ENCODE measurements at regions not wholly inside any gene's neighbourhood (a gene's known extent, or its start where the extent isn't known, plus 50 kb on each side); places are given as distances from the start of the nearest gene placed in this dataset.
A peak's percentile ranks its signal among the peaks of the same experiment; 100 is the strongest.

- H3K14ac ChIP-seq (ENCODE audit: low read length): no peak overlapping the region
- H3K4ac ChIP-seq (ENCODE audit: low read depth, low read length): peak overlapping the region; percentile 1
- DNase-seq: no peak
- peak overlapping the region; percentile 47 for H4K8ac ChIP-seq (ENCODE audit: low read depth, low read length)
- H3K79me1 ChIP-seq (ENCODE audit: low read length): peaks cover 28% of the 10 kb centered on the region
- no peak overlapping the region for H3K9ac ChIP-seq (ENCODE audit: low read length)
- peaks cover 4% of the 10 kb centered on the region for H3K9me3 ChIP-seq (ENCODE audit: insufficient read depth, low read depth, low read length)
- peak overlapping the region; percentile 56 for H2BK120ac ChIP-seq (ENCODE audit: insufficient read depth, low read length, poor library complexity)
- H2BK12ac ChIP-seq (ENCODE audit: low read length): peak overlapping the region; percentile 74
- peak overlapping the region; percentile 12 for H2BK5ac ChIP-seq (ENCODE audit: low read depth, low read length, poor library complexity)
- H3K4me1 ChIP-seq (ENCODE audit: control insufficient read depth in 1 of 2, insufficient read depth in 2 of 2, low read length in 2 of 2): peaks cover 19 to 28% of the 10 kb centered on the region in 2 experiments
- H3K36me3 ChIP-seq (ENCODE audit: control insufficient read depth in 1 of 2, insufficient read depth in 2 of 2, low read length in 2 of 2): no peaks in the 10 kb centered on the region
- no peak overlapping the region for H3K23ac ChIP-seq (ENCODE audit: low read length)
- H4K12ac ChIP-seq (ENCODE audit: low read depth, low read length): no peak overlapping the region
- peak overlapping the region; percentile 79 for H4K91ac ChIP-seq (ENCODE audit: low read depth, low read length)
- H3K4me3 ChIP-seq (ENCODE audit: low read depth, low read length): no peak overlapping the region
- peak overlapping the region; percentile 92 for H2AK5ac ChIP-seq (ENCODE audit: low read length)
- peaks cover 5% of the 10 kb centered on the region for H3K79me2 ChIP-seq (ENCODE audit: control insufficient read depth, insufficient read depth, low read length, poor library complexity)
- no peak overlapping the region for H3K18ac ChIP-seq (ENCODE audit: low read length)
- no peak overlapping the region for H2AFZ ChIP-seq (ENCODE audit: insufficient read depth, low read length, poor library complexity)
- no peak overlapping the region for H3K4me2 ChIP-seq (ENCODE audit: low read length)
- H3K27me3 ChIP-seq (ENCODE audit: insufficient read depth, low read length): no peaks in the 10 kb centered on the region
- no peak overlapping the region for H3K27ac ChIP-seq (ENCODE audit: low read depth, low read length)
These were observed 163.5 kb downstream of the TOMM20 start for GRCh38 chr1:234965111-234965510.

- Histone ChIP-seq H2AK5ac (ENCODE audit: low read length) (no peak overlapping the region), H2BK12ac (ENCODE audit: low read length) (peak overlapping the region; percentile 97), H3K79me2 (ENCODE audit: control insufficient read depth, insufficient read depth, low read length, poor library complexity) (peaks cover 6% of the 10 kb centered on the region), H2BK120ac (ENCODE audit: insufficient read depth, low read length, poor library complexity) (peak overlapping the region; percentile 80), H2AFZ (ENCODE audit: insufficient read depth, low read length, poor library complexity) (peak overlapping the region; percentile 66), H3K36me3 (ENCODE audit: control insufficient read depth in 1 of 2, insufficient read depth in 2 of 2, low read length in 2 of 2) (no peaks in the 10 kb centered on the region), H3K9ac (ENCODE audit: low read length) (no peak overlapping the region), H3K27ac (ENCODE audit: low read depth, low read length) (peak overlapping the region; percentile 97), H3K4ac (ENCODE audit: low read depth, low read length) (no peak overlapping the region), H2BK5ac (ENCODE audit: low read depth, low read length, poor library complexity) (peak overlapping the region; percentile 17), H3K4me2 (ENCODE audit: low read length) (peak overlapping the region; percentile 30), H3K79me1 (ENCODE audit: low read length) (peaks cover 30% of the 10 kb centered on the region), H3K18ac (ENCODE audit: low read length) (no peak overlapping the region), H3K14ac (ENCODE audit: low read length) (peak overlapping the region; percentile 63), H3K23ac (ENCODE audit: low read length) (no peak overlapping the region), H3K4me3 (ENCODE audit: low read depth, low read length) (peak overlapping the region; percentile 16), H4K8ac (ENCODE audit: low read depth, low read length) (peak overlapping the region; percentile 76), H4K91ac (ENCODE audit: low read depth, low read length) (peak overlapping the region; percentile 83), H3K9me3 (ENCODE audit: insufficient read depth, low read depth, low read length) (peaks cover 4% of the 10 kb centered on the region), H3K27me3 (ENCODE audit: insufficient read depth, low read length) (no peaks in the 10 kb centered on the region), H3K4me1 (ENCODE audit: control insufficient read depth in 1 of 2, insufficient read depth in 2 of 2, low read length in 2 of 2) (peaks cover 19 to 28% of the 10 kb centered on the region in 2 experiments), H4K12ac (ENCODE audit: low read depth, low read length) (no peak overlapping the region)
- no peak for DNase-seq
- WGBS (ENCODE audit: extremely low coverage, insufficient coverage, insufficient read length): no CpG with 5 or more reads among the region's 15 CpGs
These were observed 164.5 kb downstream of the TOMM20 start for GRCh38 chr1:234963904-234964702.

- Histone ChIP-seq H3K79me2 (ENCODE audit: control insufficient read depth, insufficient read depth, low read length, poor library complexity) (peaks cover 9% of the 10 kb centered on the region), H2BK120ac (ENCODE audit: insufficient read depth, low read length, poor library complexity) (peak overlapping the region; percentile 95), H3K23ac (ENCODE audit: low read length) (no peak overlapping the region), H2AK5ac (ENCODE audit: low read length) (no peak overlapping the region), H3K9me3 (ENCODE audit: insufficient read depth, low read depth, low read length) (peaks cover 4% of the 10 kb centered on the region), H3K9ac (ENCODE audit: low read length) (no peak overlapping the region), H3K18ac (ENCODE audit: low read length) (no peak overlapping the region), H3K14ac (ENCODE audit: low read length) (peak overlapping the region; percentile 71), H3K4me1 (ENCODE audit: control insufficient read depth in 1 of 2, insufficient read depth in 2 of 2, low read length in 2 of 2) (peaks cover 26 to 35% of the 10 kb centered on the region in 2 experiments), H2BK5ac (ENCODE audit: low read depth, low read length, poor library complexity) (peak overlapping the region; percentile 95), H4K8ac (ENCODE audit: low read depth, low read length) (peak overlapping the region; percentile 57), H3K79me1 (ENCODE audit: low read length) (peaks cover 37% of the 10 kb centered on the region), H3K27me3 (ENCODE audit: insufficient read depth, low read length) (no peaks in the 10 kb centered on the region), H3K4me2 (ENCODE audit: low read length) (peak overlapping the region; percentile 30), H3K36me3 (ENCODE audit: control insufficient read depth in 1 of 2, insufficient read depth in 2 of 2, low read length in 2 of 2) (no peaks in the 10 kb centered on the region), H4K91ac (ENCODE audit: low read depth, low read length) (peak overlapping the region; percentile 94), H4K12ac (ENCODE audit: low read depth, low read length) (no peak overlapping the region), H2AFZ (ENCODE audit: insufficient read depth, low read length, poor library complexity) (peak overlapping the region; percentile 45), H2BK12ac (ENCODE audit: low read length) (peak overlapping the region; percentile 88), H3K27ac (ENCODE audit: low read depth, low read length) (peak overlapping the region; percentile 97), H3K4ac (ENCODE audit: low read depth, low read length) (peak overlapping the region; percentile 91), H3K4me3 (ENCODE audit: low read depth, low read length) (no peak overlapping the region)
- DNase-seq: peak; percentile 94 to 96
- WGBS (ENCODE audit: extremely low coverage, insufficient coverage, insufficient read length): no CpG with 5 or more reads among the region's 15 CpGs
These were observed 165.3 kb downstream of the TOMM20 start for GRCh38 chr1:234963180-234963903.

- Histone ChIP-seq H4K8ac (ENCODE audit: low read depth, low read length) (peak overlapping the region; percentile 1), H2BK5ac (ENCODE audit: low read depth, low read length, poor library complexity) (peak overlapping the region; percentile 10), H3K79me1 (ENCODE audit: low read length) (peaks cover 46% of the 10 kb centered on the region), H3K79me2 (ENCODE audit: control insufficient read depth, insufficient read depth, low read length, poor library complexity) (peaks cover 13% of the 10 kb centered on the region), H3K4me1 (ENCODE audit: control insufficient read depth in 1 of 2, insufficient read depth in 2 of 2, low read length in 2 of 2) (peaks cover 35 to 44% of the 10 kb centered on the region in 2 experiments), H2BK120ac (ENCODE audit: insufficient read depth, low read length, poor library complexity) (peak overlapping the region; percentile 3), H2BK12ac (ENCODE audit: low read length) (no peak overlapping the region), H4K12ac (ENCODE audit: low read depth, low read length) (no peak overlapping the region), H3K4ac (ENCODE audit: low read depth, low read length) (no peak overlapping the region), H3K9me3 (ENCODE audit: insufficient read depth, low read depth, low read length) (peaks cover 4% of the 10 kb centered on the region), H2AK5ac (ENCODE audit: low read length) (no peak overlapping the region), H4K91ac (ENCODE audit: low read depth, low read length) (peak overlapping the region; percentile 64), H3K14ac (ENCODE audit: low read length) (peak overlapping the region; percentile 22), H3K36me3 (ENCODE audit: control insufficient read depth in 1 of 2, insufficient read depth in 2 of 2, low read length in 2 of 2) (no peaks in the 10 kb centered on the region), H3K18ac (ENCODE audit: low read length) (peak overlapping the region; percentile 3), H3K27ac (ENCODE audit: low read depth, low read length) (peak overlapping the region; percentile 97), H3K9ac (ENCODE audit: low read length) (no peak overlapping the region), H3K4me3 (ENCODE audit: low read depth, low read length) (no peak overlapping the region), H2AFZ (ENCODE audit: insufficient read depth, low read length, poor library complexity) (no peak overlapping the region), H3K27me3 (ENCODE audit: insufficient read depth, low read length) (no peaks in the 10 kb centered on the region), H3K4me2 (ENCODE audit: low read length) (peak overlapping the region; percentile 3), H3K23ac (ENCODE audit: low read length) (no peak overlapping the region)
- WGBS (ENCODE audit: extremely low coverage, insufficient coverage, insufficient read length): no CpG with 5 or more reads among the region's 9 CpGs
- DNase-seq: peak; percentile 53 to 70
These were observed 166.2 kb downstream of the TOMM20 start for GRCh38 chr1:234962340-234962989.
